H9 (cell line): ENCODE measurements at regions not wholly inside any gene's neighbourhood (a gene's known extent, or its start where the extent isn't known, plus 50 kb on each side); places are given as distances from the start of the nearest gene placed in this dataset.

Source experiments
- DNase-seq: peaks from one replicate; pipeline ENCODE4 v3.0.0-alpha.2; 2017
- H2AFZ ChIP-seq: one replicate; pipeline ENCODE4 v1.6.1; 2013; ENCODE audit warnings: mild to moderate bottlenecking, low read length, control low read depth, moderate library complexity
- H2AK5ac ChIP-seq: 2 replicates; pipeline ENCODE4 v1.6.1; 2013; ENCODE audit warnings: low read length, control low read depth, mixed read lengths; ENCODE audit not compliant: insufficient read length
- H2BK120ac ChIP-seq: one replicate; pipeline ENCODE4 v1.6.1; 2013; ENCODE audit warnings: low read depth, mild to moderate bottlenecking, low read length, control low read depth, inconsistent platforms; ENCODE audit not compliant: poor library complexity, severe bottlenecking
- H2BK12ac ChIP-seq: 2 replicates; pipeline ENCODE4 v1.6.1; 2013; ENCODE audit warnings: low read length, control low read depth, mixed read lengths, low read depth; ENCODE audit not compliant: insufficient read length
- H2BK15ac ChIP-seq: 2 replicates; pipeline ENCODE4 v1.6.1; 2013; ENCODE audit warnings: low read depth, low read length, control low read depth
- H2BK20ac ChIP-seq: one replicate; pipeline ENCODE4 v1.6.1; 2013; ENCODE audit warnings: low read depth, mild to moderate bottlenecking, low read length, control low read depth, inconsistent platforms; ENCODE audit not compliant: poor library complexity, severe bottlenecking
- H2BK5ac ChIP-seq: 2 replicates; pipeline ENCODE4 v1.6.1; 2013; ENCODE audit warnings: low read length, control low read depth, mixed read lengths; ENCODE audit not compliant: insufficient read length
- H3K14ac ChIP-seq: 2 replicates; pipeline ENCODE4 v1.6.1; 2013; ENCODE audit warnings: low read length, control low read depth; ENCODE audit not compliant: insufficient read depth
- H3K18ac ChIP-seq: 2 replicates; pipeline ENCODE4 v1.6.1; 2013; ENCODE audit warnings: low read depth, mild to moderate bottlenecking, mixed read lengths, low read length, control low read depth; ENCODE audit not compliant: insufficient read length
- H3K23ac ChIP-seq: 2 replicates; pipeline ENCODE4 v1.6.1; 2013; ENCODE audit warnings: low read length, control low read depth, mixed read lengths, low read depth; ENCODE audit not compliant: insufficient read length
- H3K23me2 ChIP-seq: 2 replicates; pipeline ENCODE4 v1.6.1; 2013; ENCODE audit warnings: low read depth, mild to moderate bottlenecking, mixed read lengths, low read length, control low read depth; ENCODE audit not compliant: insufficient read length, poor library complexity, severe bottlenecking
- H3K27ac ChIP-seq: 2 replicates; pipeline ENCODE4 v1.5.1; 2013; ENCODE audit warnings: low read length, control low read depth, mixed read lengths, low read depth; ENCODE audit not compliant: insufficient read length
- H3K27me3 ChIP-seq: 2 replicates; pipeline ENCODE4 v1.6.1; 2013; ENCODE audit warnings: low read length, control low read depth, inconsistent platforms; ENCODE audit not compliant: insufficient read depth
- H3K4ac ChIP-seq: 2 replicates; pipeline ENCODE4 v1.6.1; 2013; ENCODE audit warnings: low read depth, mild to moderate bottlenecking, control low read depth, inconsistent platforms, low read length, moderate library complexity
- H3K4me1 ChIP-seq: 2 replicates; pipeline ENCODE4 v1.6.1; 2013; ENCODE audit warnings: low read length, control low read depth, inconsistent platforms; ENCODE audit not compliant: insufficient read depth
- H3K4me2 ChIP-seq: 2 replicates; pipeline ENCODE4 v1.6.1; 2013; ENCODE audit warnings: low read length, control low read depth, mixed read lengths; ENCODE audit not compliant: insufficient read length, insufficient read depth
- H3K56ac ChIP-seq: 2 replicates; pipeline ENCODE4 v1.6.1; 2013; ENCODE audit warnings: low read depth, mild to moderate bottlenecking, mixed read lengths, low read length, control low read depth; ENCODE audit not compliant: insufficient read length
- H3K79me1 ChIP-seq: 2 replicates; pipeline ENCODE4 v1.6.1; 2013; ENCODE audit warnings: low read depth, mild to moderate bottlenecking, moderate library complexity, low read length, control low read depth, inconsistent platforms; ENCODE audit not compliant: insufficient read depth, poor library complexity, severe bottlenecking
- H3K79me2 ChIP-seq: 2 replicates; pipeline ENCODE4 v1.6.1; 2013; ENCODE audit warnings: low read length, control low read depth, inconsistent platforms; ENCODE audit not compliant: insufficient read depth
- H3K9ac ChIP-seq: 2 replicates; pipeline ENCODE4 v1.6.1; 2013; ENCODE audit warnings: low read length, control low read depth, mixed read lengths; ENCODE audit not compliant: insufficient read length; ENCODE audit errors: extremely low read depth
- H3K9me3 ChIP-seq: one replicate; pipeline ENCODE4 v1.6.1; 2013; ENCODE audit warnings: low read depth, low read length, inconsistent platforms; ENCODE audit not compliant: control insufficient read depth
- H3T11ph ChIP-seq: one replicate; pipeline ENCODE4 v1.6.1; 2013; ENCODE audit warnings: mild to moderate bottlenecking, low read length, control low read depth, inconsistent platforms
- H4K20me1 ChIP-seq: one replicate; pipeline ENCODE4 v1.6.1; 2013; ENCODE audit not compliant: control insufficient read depth, insufficient read length, insufficient read depth
- H4K5ac ChIP-seq: 2 replicates; pipeline ENCODE4 v1.6.1; 2013; ENCODE audit warnings: low read depth, mild to moderate bottlenecking, mixed read lengths, low read length, control low read depth; ENCODE audit not compliant: insufficient read length
- H4K8ac ChIP-seq: replicated peaks from 2 replicates; pipeline ENCODE4 v1.6.1; 2013; ENCODE audit warnings: low read length, control low read depth, mixed read lengths, low read depth; ENCODE audit not compliant: insufficient read length
- H4K91ac ChIP-seq: 2 replicates; pipeline ENCODE4 v1.6.1; 2013; ENCODE audit warnings: low read depth, mild to moderate bottlenecking, moderate library complexity, mixed read lengths, low read length, control low read depth; ENCODE audit not compliant: insufficient read length
- H3K27ac Mint-ChIP-seq, 3 experiments: 2 replicates in 2 of 3; 3 replicates in 1 of 3; pipeline ENCODE4 v1.8.0; 2020 to 2021; ENCODE audit warnings: mixed read lengths in 3 of 3, mild to moderate bottlenecking in 1 of 3, moderate library complexity in 1 of 3
- H3K27me3 Mint-ChIP-seq: 2 replicates; pipeline ENCODE4 v1.8.0; 2021; ENCODE audit warnings: low read depth, mild to moderate bottlenecking, moderate library complexity, mixed read lengths
- H3K36me3 Mint-ChIP-seq, 3 experiments: 2 replicates in 2 of 3; 3 replicates in 1 of 3; pipeline ENCODE4 v1.8.0; 2020 to 2021; ENCODE audit warnings: low read depth in 3 of 3, mixed read lengths in 3 of 3; ENCODE audit not compliant: insufficient read depth in 1 of 3
- H3K4me1 Mint-ChIP-seq, 2 experiments: 2 replicates each; pipeline ENCODE4 v1.8.0; 2020; ENCODE audit warnings: mixed read lengths in 2 of 2
- H3K4me3 Mint-ChIP-seq, 2 experiments: 2 replicates in 1 of 2; 3 replicates in 1 of 2; pipeline ENCODE4 v1.8.0; 2020 to 2021; ENCODE audit warnings: mild to moderate bottlenecking in 2 of 2, mixed read lengths in 2 of 2, moderate library complexity in 1 of 2
- H3K9me3 Mint-ChIP-seq, 2 experiments: 2 replicates in 1 of 2; 3 replicates in 1 of 2; pipeline ENCODE4 v1.8.0; 2020; ENCODE audit warnings: mild to moderate bottlenecking in 2 of 2, mixed read lengths in 2 of 2, moderate library complexity in 1 of 2
- CTCF ChIP-seq: fragments of 200-600 bp; sonication (generic); conservative IDR thresholded peaks from 3 replicates; pipeline ENCODE4 v1.8.0; 2021; ENCODE audit warnings: antibody characterized with exemption, mild to moderate bottlenecking
- WGBS: extraction: QIAGEN DNeasy Blood & Tissue Kit; methylation state at CpG from one replicate; pipeline ENCODE4 v1.1.7; 2013; ENCODE audit warnings: missing lambda C conversion rate, low lambda C conversion rate, mixed read lengths; ENCODE audit not compliant: insufficient read length; ENCODE audit errors: extremely low coverage; 5-methylcytosine and 5-hydroxymethylcytosine counted together

GRCh38 chr1:230494514-230494913, 68.4 kb upstream of the PGBD5 start:
- H3K4me3 Mint-ChIP-seq: no peak overlapping the region
- H3K27me3 ChIP-seq: no peaks in the 10 kb centered on the region
- H4K91ac ChIP-seq: no peak overlapping the region
- no peak overlapping the region for H4K8ac ChIP-seq
- H3K23me2 ChIP-seq: no peaks in the 10 kb centered on the region
- no CpG with 5 or more reads among the region's 1 CpG for WGBS
- no peaks in the 10 kb centered on the region for H3K79me1 ChIP-seq
- H3K9me3 Mint-ChIP-seq: peaks cover 6 to 8% of the 10 kb centered on the region in 2 experiments
- H3K4ac ChIP-seq: no peak overlapping the region
- TF ChIP-seq CTCF: no peak
- no peak overlapping the region for H3K18ac ChIP-seq
- H3K9ac ChIP-seq: no peak overlapping the region
- peaks cover 37% of the 10 kb centered on the region for H3K27me3 Mint-ChIP-seq
- no peak overlapping the region for H2BK15ac ChIP-seq
- H3K9me3 ChIP-seq: no peaks in the 10 kb centered on the region
- peaks cover 6 to 7% of the 10 kb centered on the region in 2 experiments for H3K4me1 Mint-ChIP-seq
- H2AFZ ChIP-seq: no peak overlapping the region
- H2BK120ac ChIP-seq: no peak overlapping the region
- no peak overlapping the region for H3K4me2 ChIP-seq
- no peak overlapping the region for H2AK5ac ChIP-seq
- no peaks in the 10 kb centered on the region for H3K4me1 ChIP-seq
- no peak overlapping the region for H3K23ac ChIP-seq
- no peak overlapping the region for H3K56ac ChIP-seq
- no peak overlapping the region for H3K27ac ChIP-seq
- H3K36me3 Mint-ChIP-seq: peaks cover 0 to 3% (median 0%) of the 10 kb centered on the region in 3 experiments; a peak in 2 of 7 replicates
- H2BK20ac ChIP-seq: no peak overlapping the region
- H3K14ac ChIP-seq: no peak overlapping the region
- H3K27ac Mint-ChIP-seq: no peak overlapping the region
- H2BK12ac ChIP-seq: no peak overlapping the region
- H4K5ac ChIP-seq: no peak overlapping the region
- H3T11ph ChIP-seq: no peak overlapping the region
- no peaks in the 10 kb centered on the region for H4K20me1 ChIP-seq
- H2BK5ac ChIP-seq: no peak overlapping the region
- H3K79me2 ChIP-seq: no peaks in the 10 kb centered on the region
- DNase-seq: no peak
